B cell (primary cell): ENCODE measurements at regions not wholly inside any gene's neighbourhood (a gene's known extent, or its start where the extent isn't known, plus 50 kb on each side); places are given as distances from the start of the nearest gene placed in this dataset. TPM values are rescaled to one million over a fixed set of nuclear protein-coding genes. Genes with fewer than 3 reads are reported as not detected.

Experiments
- ATAC-seq: fragments of 200-7000 bp; cut with Tn5 transposase; one replicate; pipeline ENCODE4 v1.10.0; 2021; ENCODE audit warnings: low read depth, mild to moderate bottlenecking, moderate number of reproducible peaks, moderate library complexity
- CTCF ChIA-PET: fragments of 350-600 bp; sonication (Branson Sonifier 250); formaldehyde crosslinking; loops from one replicate; lab custom pipeline; 2021; ENCODE audit warnings: antibody characterized with exemption, inconsistent platforms; lab: Charles Lee
- POLR2A ChIA-PET: fragments of 350-600 bp; sonication (Branson Sonifier 250); formaldehyde crosslinking; loops from one replicate; lab custom pipeline; 2021; ENCODE audit warnings: antibody characterized with exemption; lab: Charles Lee
- DNase-seq: peaks from one replicate; pipeline ENCODE4 v3.0.0; 2013
- H2AFZ ChIP-seq: 2 replicates; pipeline ENCODE4 v1.6.1; 2012; ENCODE audit warnings: mild to moderate bottlenecking, low read depth, low read length; ENCODE audit not compliant: insufficient read depth, poor library complexity, severe bottlenecking
- H3K27ac ChIP-seq, 2 donors: 1 replicate in 1 of 2; 2 replicates in 1 of 2; pipeline ENCODE4 v1.5.1; 2012 to 2013; ENCODE audit warnings: low read length in 2 of 2, mild to moderate bottlenecking in 2 of 2, moderate library complexity in 1 of 2
- H3K27me3 ChIP-seq, 4 experiments: fragments of 200-600 bp in 1 of 4; sonication (generic) in 1 of 4; replicated peaks in 1 of 4; 1 replicate in 2 of 4; 2 replicates in 2 of 4; pipeline versions ENCODE4 v1.6.1 to v1.7.0; 2013 to 2016; ENCODE audit warnings: low read length in 3 of 4, mild to moderate bottlenecking in 2 of 4, mixed read lengths in 1 of 4, moderate library complexity in 1 of 4; ENCODE audit not compliant: insufficient read depth in 4 of 4, control insufficient read depth in 3 of 4; ENCODE audit errors: control extremely low read depth in 1 of 4
- H3K36me3 ChIP-seq, 2 experiments: replicated peaks in 1 of 2; 1 replicate in 1 of 2; 2 replicates in 1 of 2; pipeline versions ENCODE4 v1.6.1 to v1.7.1; 2013; ENCODE audit warnings: low read length in 1 of 2; ENCODE audit not compliant: insufficient read depth in 2 of 2, control insufficient read depth in 1 of 2; ENCODE audit errors: control extremely low read depth in 1 of 2, extremely low read depth in 1 of 2
- H3K4me1 ChIP-seq, 2 donors: fragments of 200-600 bp in 1 of 2; sonication (generic) in 1 of 2; 1 replicate in 1 of 2; 2 replicates in 1 of 2; pipeline versions ENCODE4 v1.5.1 to v1.6.1; 2013 to 2017; ENCODE audit warnings: low read length in 2 of 2; ENCODE audit not compliant: control insufficient read depth in 2 of 2, insufficient read depth in 2 of 2
- H3K4me2 ChIP-seq: replicated peaks from 2 replicates; pipeline ENCODE3; 2012; ENCODE audit warnings: mild to moderate bottlenecking, low read depth, low read length; ENCODE audit not compliant: poor library complexity, severe bottlenecking
- H3K4me3 ChIP-seq, 5 experiments: fragments of 200-600 bp in 1 of 5; sonication (generic) in 1 of 5; 1 replicate in 3 of 5; 2 replicates in 2 of 5; pipeline versions ENCODE4 v1.5.1 to v1.7.0; 2011 to 2016; ENCODE audit warnings: low read length in 4 of 5, mild to moderate bottlenecking in 4 of 5, low read depth in 2 of 5, control low read depth in 1 of 5, moderate library complexity in 1 of 5; ENCODE audit not compliant: insufficient read depth in 1 of 5; ENCODE audit errors: control extremely low read depth in 1 of 5, extremely low read depth in 1 of 5
- H3K79me2 ChIP-seq: fragments of 200-600 bp; sonication (generic); one replicate; pipeline ENCODE4 v1.6.0; 2016; ENCODE audit warnings: low read length; ENCODE audit not compliant: control insufficient read depth, insufficient read depth
- H3K9ac ChIP-seq: fragments of 200-600 bp; sonication (generic); 2 replicates; pipeline ENCODE4 v1.6.1; 2017; ENCODE audit warnings: mild to moderate bottlenecking, low read length, moderate library complexity
- H3K9me3 ChIP-seq, 3 donors: one replicate each; pipeline versions ENCODE4 v1.6.1 to v1.7.1; 2013; ENCODE audit warnings: low read length in 2 of 3; ENCODE audit not compliant: control insufficient read depth in 2 of 3, insufficient read depth in 1 of 3; ENCODE audit errors: control extremely low read depth in 1 of 3
- H4K20me1 ChIP-seq: 2 replicates; pipeline ENCODE4 v1.6.0; 2012; ENCODE audit warnings: mild to moderate bottlenecking, low read length; ENCODE audit not compliant: insufficient read depth, control insufficient read depth, poor library complexity, severe bottlenecking
- H3K27ac Mint-ChIP-seq: one replicate; pipeline ENCODE4 v1.8.0; 2021; ENCODE audit warnings: mixed read lengths
- H3K27me3 Mint-ChIP-seq: one replicate; pipeline ENCODE4 v1.8.0; 2021; ENCODE audit warnings: mixed read lengths
- H3K4me1 Mint-ChIP-seq: one replicate; pipeline ENCODE4 v1.8.0; 2021; ENCODE audit warnings: mixed read lengths
- H3K4me3 Mint-ChIP-seq: one replicate; pipeline ENCODE4 v1.8.0; 2021; ENCODE audit warnings: mixed read lengths
- H3K9me3 Mint-ChIP-seq: one replicate; pipeline ENCODE4 v1.8.0; 2022; ENCODE audit warnings: mixed read lengths; ENCODE audit not compliant: insufficient read depth
- CTCF ChIP-seq: fragments of 200-600 bp; IDR thresholded peaks from one replicate; pipeline ENCODE4 v1.8.0; 2022; ENCODE audit warnings: antibody characterized with exemption, mild to moderate bottlenecking
- EZH2 ChIP-seq: IDR thresholded peaks from 2 replicates; pipeline ENCODE4 v1.6.1; 2012; ENCODE audit warnings: borderline replicate concordance, low read depth, mild to moderate bottlenecking, moderate library complexity, low read length; ENCODE audit not compliant: insufficient read depth, poor library complexity, severe bottlenecking
- WGBS: methylation state at CpG from one replicate; pipeline ENCODE4 v1.1.5; 2013; ENCODE audit warnings: missing lambda C conversion rate; ENCODE audit not compliant: insufficient coverage; 5-methylcytosine and 5-hydroxymethylcytosine counted together
- intact Hi-C: fragments of 100-400 bp; cut with micrococcal nuclease; formaldehyde crosslinking; loops from one replicate; pipeline ENCODE4 v1.10.0; 2022
- small RNA-seq: library from RNA; depleted of rRNA; stranded (forward); fragments of <200 nt; gene quantifications from one replicate; pipeline ENCODE3, GENCODE V24; 2012; ENCODE audit warnings: low replicate concordance, low read depth; ENCODE audit not compliant: insufficient read length

- H3K9ac ChIP-seq: no peak overlapping the region
- no peaks in the 10 kb centered on the region for H3K9me3 Mint-ChIP-seq
- H3K4me3 ChIP-seq: no peak overlapping the region
- CTCF ChIA-PET: no interaction called here
- no peaks in the 10 kb centered on the region for H3K4me1 ChIP-seq
- H3K27ac Mint-ChIP-seq: no peak overlapping the region
- no peak overlapping the region for H3K4me2 ChIP-seq
- TF ChIP-seq CTCF (no peak), EZH2 (no peak)
- POLR2A ChIA-PET: no interaction called here
- H3K4me3 Mint-ChIP-seq: no peak overlapping the region
- H4K20me1 ChIP-seq: no peaks in the 10 kb centered on the region
- intact Hi-C loops: no loop called here
- ATAC-seq: no peak
- no peak for DNase-seq
- no peaks in the 10 kb centered on the region for H3K27me3 Mint-ChIP-seq
- no peaks in the 10 kb centered on the region for H3K79me2 ChIP-seq
- no peak overlapping the region for H3K27ac ChIP-seq
- no peaks in the 10 kb centered on the region for H3K9me3 ChIP-seq
- WGBS: 65% methylated on average over 2 of the region's 2 CpGs
- H3K27me3 ChIP-seq: no peaks in the 10 kb centered on the region
- no peaks in the 10 kb centered on the region for H3K4me1 Mint-ChIP-seq
- no peaks in the 10 kb centered on the region for H3K36me3 ChIP-seq
- H2AFZ ChIP-seq: no peak overlapping the region
Observed at GRCh38 chr1:101745551-101746270, 251.0 kb downstream of the OLFM3 start.

GRCh38 chr1:101748077-101748476, 248.6 kb downstream of the OLFM3 start:
- Histone ChIP-seq H3K27ac (no peak overlapping the region), H3K27me3 (no peaks in the 10 kb centered on the region), H2AFZ (no peak overlapping the region), H3K36me3 (no peaks in the 10 kb centered on the region), H3K4me3 (no peak overlapping the region), H3K9me3 (no peaks in the 10 kb centered on the region), H3K9ac (no peak overlapping the region), H3K79me2 (no peaks in the 10 kb centered on the region), H3K4me1 (no peaks in the 10 kb centered on the region), H3K4me2 (no peak overlapping the region), H4K20me1 (no peaks in the 10 kb centered on the region)
- Mint-ChIP-seq H3K9me3 (no peaks in the 10 kb centered on the region), H3K27me3 (no peaks in the 10 kb centered on the region), H3K4me3 (no peak overlapping the region), H3K27ac (no peak overlapping the region), H3K4me1 (no peaks in the 10 kb centered on the region)
- CTCF ChIA-PET: no interaction called here
- 0% methylated on average over 1 of the region's 2 CpGs for WGBS
- no peak for ATAC-seq
- DNase-seq: no peak
- intact Hi-C loops: no loop called here
- POLR2A ChIA-PET: no interaction called here
- TF ChIP-seq CTCF (no peak), EZH2 (no peak)

Small RNA genes in the stretch of these regions (small RNA-seq; reads per million reads assigned to genes)
- not detected for gene RNU6-965P
